Chondrocyte (in vitro differentiated cells): ENCODE measurements at regions not wholly inside any gene's neighbourhood (a gene's known extent, or its start where the extent isn't known, plus 50 kb on each side); places are given as distances from the start of the nearest gene placed in this dataset.

ENCODE experiments used
- DNase-seq: peaks from one replicate; pipeline ENCODE4 v3.0.0; 2021; ENCODE audit warnings: mixed read lengths, low spot score
- H3K27ac Mint-ChIP-seq: one replicate; pipeline ENCODE4 v1.8.0; 2021; ENCODE audit warnings: mild to moderate bottlenecking, moderate library complexity, mixed read lengths; ENCODE audit not compliant: unreplicated experiment
- H3K27me3 Mint-ChIP-seq: 2 replicates; pipeline ENCODE4 v1.8.0; 2021; ENCODE audit warnings: low read depth, mixed read lengths
- H3K36me3 Mint-ChIP-seq: 2 replicates; pipeline ENCODE4 v1.8.0; 2021; ENCODE audit warnings: low read depth, mixed read lengths
- H3K4me1 Mint-ChIP-seq: 2 replicates; pipeline ENCODE4 v1.8.0; 2021; ENCODE audit warnings: low read depth, mild to moderate bottlenecking, mixed read lengths
- H3K4me3 Mint-ChIP-seq: one replicate; pipeline ENCODE4 v1.8.0; 2021; ENCODE audit warnings: mild to moderate bottlenecking, moderate library complexity, mixed read lengths; ENCODE audit not compliant: unreplicated experiment
- H3K9me3 Mint-ChIP-seq: 2 replicates; pipeline ENCODE4 v1.8.0; 2021; ENCODE audit warnings: low read depth, mixed read lengths
- CTCF ChIP-seq: fragments of 200-600 bp; sonication (generic); IDR thresholded peaks from 2 replicates; pipeline ENCODE4 v1.5.0; 2021; ENCODE audit warnings: antibody characterized with exemption, mild to moderate bottlenecking, moderate library complexity

GRCh38 chr5:17379100-17379951 is 118.7 kb upstream of the TAF11L2 start:
- Mint-ChIP-seq H3K4me1 (peaks cover 50% of the 10 kb centered on the region), H3K27ac (peak overlapping the region; percentile 60), H3K36me3 (no peaks in the 10 kb centered on the region), H3K4me3 (no peak overlapping the region), H3K27me3 (no peaks in the 10 kb centered on the region), H3K9me3 (no peaks in the 10 kb centered on the region)
- no peak for DNase-seq
- TF ChIP-seq CTCF = no peak

GRCh38 chr5:17381932-17382331 is 116.1 kb upstream of the TAF11L2 start:
- H3K27ac Mint-ChIP-seq = no peak overlapping the region
- H3K36me3 Mint-ChIP-seq = no peaks in the 10 kb centered on the region
- DNase-seq = no peak
- no peak overlapping the region for H3K4me3 Mint-ChIP-seq
- peaks cover 47% of the 10 kb centered on the region for H3K4me1 Mint-ChIP-seq
- H3K27me3 Mint-ChIP-seq = no peaks in the 10 kb centered on the region
- H3K9me3 Mint-ChIP-seq = no peaks in the 10 kb centered on the region
- TF ChIP-seq CTCF = no peak

- Mint-ChIP-seq H3K4me3 (no peak overlapping the region), H3K4me1 (peaks cover 39% of the 10 kb centered on the region), H3K27me3 (no peaks in the 10 kb centered on the region), H3K27ac (no peak overlapping the region), H3K9me3 (no peaks in the 10 kb centered on the region), H3K36me3 (no peaks in the 10 kb centered on the region)
- no peak for DNase-seq
- TF ChIP-seq CTCF = no peak
Measured at GRCh38 chr5:17383526-17383925, 114.5 kb upstream of the TAF11L2 start.

- no peak overlapping the region for H3K4me3 Mint-ChIP-seq
- TF ChIP-seq CTCF = no peak
- H3K4me1 Mint-ChIP-seq = peaks cover 32% of the 10 kb centered on the region
- no peak for DNase-seq
- H3K27ac Mint-ChIP-seq = no peak overlapping the region
- H3K27me3 Mint-ChIP-seq = no peaks in the 10 kb centered on the region
- H3K9me3 Mint-ChIP-seq = no peaks in the 10 kb centered on the region
- no peaks in the 10 kb centered on the region for H3K36me3 Mint-ChIP-seq
Measured at GRCh38 chr5:17384181-17384580, 113.8 kb upstream of the TAF11L2 start.

- H3K4me1 Mint-ChIP-seq = no peaks in the 10 kb centered on the region
- DNase-seq = no peak
- no peaks in the 10 kb centered on the region for H3K27me3 Mint-ChIP-seq
- H3K36me3 Mint-ChIP-seq = no peaks in the 10 kb centered on the region
- no peaks in the 10 kb centered on the region for H3K9me3 Mint-ChIP-seq
- H3K27ac Mint-ChIP-seq = no peak overlapping the region
- TF ChIP-seq CTCF = no peak
- no peak overlapping the region for H3K4me3 Mint-ChIP-seq
Measured at GRCh38 chr5:17388717-17389116, 109.3 kb upstream of the TAF11L2 start.
